ENCODE measurements at regions not wholly inside any gene's neighbourhood (a gene's known extent, or its start where the extent isn't known, plus 50 kb on each side); places are given as distances from the start of the nearest gene placed in this dataset.

GRCh38 chr15:60297047-60297446, 100.7 kb downstream of the ANXA2 start:
- intact Hi-C loops (cut with micrococcal nuclease), result no loop called here
- H3K9me3 Mint-ChIP-seq, result peaks cover 11% of the 10 kb centered on the region
- no peak overlapping the region for H3K4me3 Mint-ChIP-seq
- no peaks in the 10 kb centered on the region for H3K36me3 Mint-ChIP-seq (ENCODE audit: low read depth)
- TF ChIP-seq, protein P1, sequence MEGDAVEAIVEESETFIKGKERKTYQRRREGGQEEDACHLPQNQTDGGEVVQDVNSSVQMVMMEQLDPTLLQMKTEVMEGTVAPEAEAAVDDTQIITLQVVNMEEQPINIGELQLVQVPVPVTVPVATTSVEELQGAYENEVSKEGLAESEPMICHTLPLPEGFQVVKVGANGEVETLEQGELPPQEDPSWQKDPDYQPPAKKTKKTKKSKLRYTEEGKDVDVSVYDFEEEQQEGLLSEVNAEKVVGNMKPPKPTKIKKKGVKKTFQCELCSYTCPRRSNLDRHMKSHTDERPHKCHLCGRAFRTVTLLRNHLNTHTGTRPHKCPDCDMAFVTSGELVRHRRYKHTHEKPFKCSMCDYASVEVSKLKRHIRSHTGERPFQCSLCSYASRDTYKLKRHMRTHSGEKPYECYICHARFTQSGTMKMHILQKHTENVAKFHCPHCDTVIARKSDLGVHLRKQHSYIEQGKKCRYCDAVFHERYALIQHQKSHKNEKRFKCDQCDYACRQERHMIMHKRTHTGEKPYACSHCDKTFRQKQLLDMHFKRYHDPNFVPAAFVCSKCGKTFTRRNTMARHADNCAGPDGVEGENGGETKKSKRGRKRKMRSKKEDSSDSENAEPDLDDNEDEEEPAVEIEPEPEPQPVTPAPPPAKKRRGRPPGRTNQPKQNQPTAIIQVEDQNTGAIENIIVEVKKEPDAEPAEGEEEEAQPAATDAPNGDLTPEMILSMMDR (IDR thresholded peaks at IDR 0.05), result no peak
- peaks cover 4% of the 10 kb centered on the region for H3K27me3 Mint-ChIP-seq
- POLR2A ChIA-PET, result no interaction called here
- H3K27ac Mint-ChIP-seq, result no peak overlapping the region
- H3K4me1 Mint-ChIP-seq, result no peaks in the 10 kb centered on the region
- DNase-seq (no peak), ATAC-seq (ENCODE audit: low read depth) (no peak)
- CTCF ChIA-PET, result no interaction called here

All from activated B cell treated with CpG ODN at 0.5 μM for 24 hours (primary cell).